Upper lobe of left lung (tissue), 6 donors: ENCODE measurements at regions not wholly inside any gene's neighbourhood (a gene's known extent, or its start where the extent isn't known, plus 50 kb on each side); places are given as distances from the start of the nearest gene placed in this dataset.

Source experiments
- ATAC-seq, 2 donors: fragments of 200-7000 bp; cut with Tn5 transposase; one replicate each; pipeline ENCODE4 v1.9.1; 2022; ENCODE audit warnings: mild to moderate bottlenecking in 2 of 2, moderate library complexity in 2 of 2; ENCODE audit not compliant: low FRiP score in 2 of 2
- DNase-seq, 2 donors: peaks; one replicate each; pipeline ENCODE4 v3.0.0-alpha.2; 2019 to 2020
- H3K27ac ChIP-seq, 4 donors: fragments of 200-600 bp; sonication (generic); one replicate each; pipeline ENCODE4 v1.5.1; 2016 to 2019
- H3K27me3 ChIP-seq, 4 donors: fragments of 200-600 bp; sonication (generic); one replicate each; pipeline ENCODE4 v1.5.1; 2017 to 2019
- H3K36me3 ChIP-seq, 4 donors: fragments of 200-600 bp; sonication (generic); one replicate each; pipeline ENCODE4 v1.5.1; 2016 to 2019
- H3K4me1 ChIP-seq, 4 donors: fragments of 200-600 bp; sonication (generic); one replicate each; pipeline ENCODE4 v1.5.1; 2018 to 2019
- H3K4me3 ChIP-seq, 4 donors: fragments of 200-600 bp; sonication (generic); one replicate each; pipeline ENCODE4 v1.5.1; 2017 to 2019; ENCODE audit warnings: mild to moderate bottlenecking in 2 of 4, moderate library complexity in 1 of 4
- H3K9me3 ChIP-seq, 4 donors: fragments of 200-600 bp; sonication (generic); one replicate each; pipeline ENCODE4 v1.5.1; 2018 to 2019
- EP300 ChIP-seq, 4 donors: sonication (generic); formaldehyde crosslinking; IDR thresholded peaks; one replicate each; pipeline ENCODE4 v1.5.1; 2017; ENCODE audit warnings: antibody characterized with exemption in 4 of 4, control low read depth in 2 of 4
- POLR2A ChIP-seq, 4 donors: fragments of 450-650 bp; IDR thresholded peaks; one replicate each; pipeline ENCODE4 v1.5.1; 2016 to 2017; ENCODE audit warnings: antibody characterized with exemption in 4 of 4, mild to moderate bottlenecking in 2 of 4
- POLR2AphosphoS5 ChIP-seq, 2 donors: sonication (generic); formaldehyde crosslinking; IDR thresholded peaks; one replicate each; pipeline ENCODE4 v1.5.1; 2017; ENCODE audit warnings: antibody characterized with exemption in 2 of 2
- WGBS, 2 donors: methylation state at CpG; one replicate each; pipeline ENCODE4 v1.1.5; 2017 to 2018; 5-methylcytosine and 5-hydroxymethylcytosine counted together
- TF ChIP-seq, protein P1 (sequence below), 6 experiments: fragments of 450-650 bp in 4 of 6; fragments of 200-600 bp in 2 of 6; sonication (generic) in 2 of 6; IDR thresholded peaks; one replicate each; pipeline ENCODE4 v1.5.1; 2016 to 2019; ENCODE audit warnings: antibody characterized with exemption in 6 of 6
- donor health status: DM: no; HTN: no; CAD: no; lungs with moderate emphysema.
- donor health status: DM: no; HTN: yes; CAD: no; lungs with severe emphysema.

DNA sequence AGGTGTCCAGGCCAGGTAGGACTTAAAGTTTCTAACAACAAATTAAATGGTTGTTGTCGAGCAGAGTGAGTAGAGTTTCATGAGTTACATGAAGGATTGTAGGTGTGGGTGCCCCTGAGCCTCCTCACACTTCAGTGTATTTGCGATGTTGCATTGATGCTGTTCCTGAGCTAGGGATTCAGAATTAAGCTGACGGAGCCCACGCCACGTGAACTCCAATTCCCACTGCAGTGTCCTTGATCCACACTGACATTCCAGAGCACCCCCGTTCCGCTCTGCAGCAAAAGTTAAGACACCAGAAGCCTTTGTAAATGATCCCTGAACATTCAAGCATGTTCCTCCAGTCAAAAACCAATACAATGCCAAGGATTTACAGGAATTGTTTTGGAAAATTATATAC is 78.8 kb upstream of the SEC61G start:
- no peaks in the 10 kb centered on the region for H3K9me3 ChIP-seq
- TF ChIP-seq, protein P1, sequence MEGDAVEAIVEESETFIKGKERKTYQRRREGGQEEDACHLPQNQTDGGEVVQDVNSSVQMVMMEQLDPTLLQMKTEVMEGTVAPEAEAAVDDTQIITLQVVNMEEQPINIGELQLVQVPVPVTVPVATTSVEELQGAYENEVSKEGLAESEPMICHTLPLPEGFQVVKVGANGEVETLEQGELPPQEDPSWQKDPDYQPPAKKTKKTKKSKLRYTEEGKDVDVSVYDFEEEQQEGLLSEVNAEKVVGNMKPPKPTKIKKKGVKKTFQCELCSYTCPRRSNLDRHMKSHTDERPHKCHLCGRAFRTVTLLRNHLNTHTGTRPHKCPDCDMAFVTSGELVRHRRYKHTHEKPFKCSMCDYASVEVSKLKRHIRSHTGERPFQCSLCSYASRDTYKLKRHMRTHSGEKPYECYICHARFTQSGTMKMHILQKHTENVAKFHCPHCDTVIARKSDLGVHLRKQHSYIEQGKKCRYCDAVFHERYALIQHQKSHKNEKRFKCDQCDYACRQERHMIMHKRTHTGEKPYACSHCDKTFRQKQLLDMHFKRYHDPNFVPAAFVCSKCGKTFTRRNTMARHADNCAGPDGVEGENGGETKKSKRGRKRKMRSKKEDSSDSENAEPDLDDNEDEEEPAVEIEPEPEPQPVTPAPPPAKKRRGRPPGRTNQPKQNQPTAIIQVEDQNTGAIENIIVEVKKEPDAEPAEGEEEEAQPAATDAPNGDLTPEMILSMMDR (IDR thresholded peaks at IDR 0.05): no peak
- TF ChIP-seq POLR2AphosphoS5 (IDR thresholded peaks at IDR 0.05) (no peak), POLR2A (IDR thresholded peaks at IDR 0.05) (no peak), EP300 (IDR thresholded peaks at IDR 0.05) (no peak)
- no peaks in the 10 kb centered on the region for H3K36me3 ChIP-seq
- no peak for ATAC-seq
- no peaks in the 10 kb centered on the region for H3K27me3 ChIP-seq
- WGBS, 2 donors: 87 to 88% methylated on average over 7 of the region's 7 CpGs
- H3K27ac ChIP-seq: peak overlapping the region in 1 of 4 donors; percentile 14
- peaks cover 0 to 13% (median 6%) of the 10 kb centered on the region in 4 donors for H3K4me1 ChIP-seq
- H3K4me3 ChIP-seq: no peak overlapping the region
- DNase-seq: no peak

DNA sequence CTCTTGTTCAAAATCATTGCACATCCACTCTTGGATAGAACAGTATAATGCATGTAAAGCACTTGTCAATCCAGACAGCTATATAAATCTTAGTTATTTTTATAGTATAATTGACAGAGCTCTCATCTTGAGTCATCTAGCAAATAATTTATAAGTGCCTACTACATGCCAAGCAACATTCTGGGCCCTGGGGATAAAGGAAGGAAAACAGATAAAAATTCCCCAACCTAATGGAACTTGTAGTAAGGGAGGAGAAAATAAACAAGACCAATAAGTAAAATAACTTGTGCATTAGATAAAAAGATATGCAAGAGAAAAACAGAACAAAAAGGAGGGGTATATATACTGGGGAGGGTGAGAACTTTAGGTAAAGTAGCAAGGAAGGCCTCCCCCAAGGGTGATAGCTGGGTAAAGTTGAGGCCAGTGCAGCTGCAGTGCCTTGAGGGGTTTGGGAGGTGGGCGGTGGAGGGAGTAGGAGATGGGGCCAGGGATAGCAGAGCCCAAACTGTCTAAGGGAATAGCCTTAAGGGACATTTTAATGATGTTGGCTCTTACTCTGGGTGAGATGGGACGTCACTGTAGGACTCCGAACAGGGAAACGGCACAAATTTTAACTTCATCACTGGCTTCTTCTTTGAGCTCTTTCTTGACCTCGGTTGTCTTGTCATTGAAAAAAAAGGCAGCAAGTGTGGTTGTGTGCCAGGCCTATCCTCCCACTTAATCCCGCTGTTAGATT is 79.3 kb upstream of the SEC61G start:
- DNase-seq: no peak

DNA sequence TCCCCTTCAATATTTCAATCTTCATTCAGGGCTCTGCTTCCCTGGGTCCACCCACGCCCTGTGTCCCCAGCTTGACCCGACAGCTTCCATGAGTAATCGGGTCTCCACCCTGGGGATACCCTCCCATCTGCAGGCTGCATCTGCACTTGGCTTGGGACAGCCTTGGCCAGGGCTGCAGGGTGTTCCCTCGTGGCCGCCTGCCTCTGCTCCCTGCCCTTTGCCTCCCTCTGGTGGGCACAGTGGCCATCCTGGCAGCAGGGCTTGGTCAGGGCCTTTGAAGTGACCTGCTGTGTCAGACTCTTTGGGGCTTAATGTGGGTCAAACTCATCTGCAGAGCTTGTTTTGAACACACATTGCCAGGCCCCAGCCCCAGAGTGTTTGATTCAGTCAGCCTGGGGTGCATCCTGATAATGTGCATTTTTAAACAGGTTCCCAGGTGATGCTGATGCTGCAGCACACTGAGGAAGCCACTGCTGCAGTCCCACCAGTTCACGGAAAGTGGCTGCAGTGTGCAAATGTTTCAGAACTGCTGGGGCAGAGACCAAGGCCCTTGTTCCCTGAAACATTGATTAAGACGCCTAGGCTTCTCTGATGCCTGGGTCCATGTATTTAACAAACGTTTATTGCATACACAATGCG is 80.7 kb upstream of the SEC61G start:
- peak; percentile 88 to 95 for ATAC-seq
- DNase-seq: peak; percentile 67 to 84
- no peak overlapping the region for H3K27ac ChIP-seq
- H3K4me3 ChIP-seq: no peak overlapping the region
- H3K9me3 ChIP-seq: no peaks in the 10 kb centered on the region
- H3K4me1 ChIP-seq: peaks cover 0 to 13% (median 6%) of the 10 kb centered on the region in 4 donors
- no peaks in the 10 kb centered on the region for H3K27me3 ChIP-seq
- WGBS, 2 donors: 54 to 56% methylated on average over 9 of the region's 9 CpGs
- no peaks in the 10 kb centered on the region for H3K36me3 ChIP-seq
- TF ChIP-seq POLR2A (IDR thresholded peaks at IDR 0.05) (no peak), POLR2AphosphoS5 (IDR thresholded peaks at IDR 0.05) (peak in 1 of 2 donors; percentile 14), EP300 (IDR thresholded peaks at IDR 0.05) (no peak)
- TF ChIP-seq, protein P1 (IDR thresholded peaks at IDR 0.05): peak; percentile 56 to 88 (median 71)

More for the DNA sequence above, 79.3 kb upstream of the SEC61G start:
- Histone ChIP-seq H3K27me3 (no peaks in the 10 kb centered on the region), H3K4me3 (no peak overlapping the region), H3K27ac (peak overlapping the region in 1 of 4 donors; percentile 14), H3K36me3 (no peaks in the 10 kb centered on the region), H3K4me1 (peaks cover 0 to 13% (median 6%) of the 10 kb centered on the region in 4 donors), H3K9me3 (no peaks in the 10 kb centered on the region)
- no peak for ATAC-seq
- WGBS, 2 donors: 87 to 92% methylated on average over 6 of the region's 6 CpGs
- TF ChIP-seq EP300 (IDR thresholded peaks at IDR 0.05) (no peak), POLR2A (IDR thresholded peaks at IDR 0.05) (no peak), POLR2AphosphoS5 (IDR thresholded peaks at IDR 0.05) (no peak)
- TF ChIP-seq, protein P1 (IDR thresholded peaks at IDR 0.05): no peak

DNA sequence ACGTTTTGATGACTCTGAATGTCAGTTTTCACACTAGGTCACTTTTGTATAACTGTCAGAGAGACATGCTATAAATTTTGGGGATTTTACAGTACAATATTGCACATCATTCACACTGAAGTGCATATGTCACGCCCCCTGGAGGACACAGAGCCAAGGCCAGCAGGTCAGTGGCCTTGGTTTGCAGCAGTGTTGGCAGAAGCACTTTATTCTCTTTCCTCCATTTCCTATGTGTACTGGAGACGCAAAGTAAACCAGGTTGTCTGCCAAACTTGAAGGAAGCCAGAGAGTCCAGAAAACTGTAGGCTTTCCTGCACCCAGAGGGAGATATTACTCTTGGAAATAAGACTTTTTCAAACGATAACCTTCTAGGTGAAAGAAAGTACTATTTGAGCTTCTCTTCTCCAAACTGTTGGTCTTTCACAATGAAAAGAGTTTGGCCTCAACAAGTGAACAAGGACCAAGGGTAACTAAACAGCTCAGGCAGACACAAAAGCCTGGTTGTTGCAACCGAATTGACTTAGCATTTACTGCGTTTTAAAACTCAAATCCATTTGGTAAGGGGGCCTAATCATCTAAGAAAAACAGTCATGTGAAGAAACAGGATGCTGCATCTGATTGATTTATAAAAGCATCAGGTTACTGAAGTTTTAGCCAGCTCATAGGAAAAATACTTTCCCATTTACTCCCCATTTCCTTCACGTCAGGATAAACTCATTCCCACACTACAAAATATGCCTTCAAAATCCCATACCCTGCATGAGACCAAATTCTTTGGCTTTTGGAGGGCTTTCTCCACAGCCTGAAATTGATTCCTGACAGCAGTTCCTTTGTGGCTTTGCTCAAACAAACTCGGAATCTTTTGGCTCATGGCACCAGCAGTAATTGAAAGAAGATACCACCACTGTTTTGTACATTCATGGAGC is 83.0 kb upstream of the SEC61G start:
- H3K36me3 ChIP-seq: no peaks in the 10 kb centered on the region
- H3K27ac ChIP-seq: no peak overlapping the region
- peaks cover 0 to 13% (median 6%) of the 10 kb centered on the region in 4 donors for H3K4me1 ChIP-seq
- ATAC-seq: no peak
- no peaks in the 10 kb centered on the region for H3K27me3 ChIP-seq
- TF ChIP-seq POLR2A (IDR thresholded peaks at IDR 0.05) (no peak), POLR2AphosphoS5 (IDR thresholded peaks at IDR 0.05) (no peak)
- TF ChIP-seq, protein P1 (IDR thresholded peaks at IDR 0.05): peak in 5 of 6 experiments; percentile 24 to 36 (median 34)
- DNase-seq: peak in 1 of 2 donors; percentile 42
- H3K9me3 ChIP-seq: no peaks in the 10 kb centered on the region
- 31 to 43% methylated on average over 8 of the region's 8 CpGs for WGBS, 2 donors
- H3K4me3 ChIP-seq: no peak overlapping the region
